ENCODE measurements at regions not wholly inside any gene's neighbourhood (a gene's known extent, or its start where the extent isn't known, plus 50 kb on each side); places are given as distances from the start of the nearest gene placed in this dataset.

DNA sequence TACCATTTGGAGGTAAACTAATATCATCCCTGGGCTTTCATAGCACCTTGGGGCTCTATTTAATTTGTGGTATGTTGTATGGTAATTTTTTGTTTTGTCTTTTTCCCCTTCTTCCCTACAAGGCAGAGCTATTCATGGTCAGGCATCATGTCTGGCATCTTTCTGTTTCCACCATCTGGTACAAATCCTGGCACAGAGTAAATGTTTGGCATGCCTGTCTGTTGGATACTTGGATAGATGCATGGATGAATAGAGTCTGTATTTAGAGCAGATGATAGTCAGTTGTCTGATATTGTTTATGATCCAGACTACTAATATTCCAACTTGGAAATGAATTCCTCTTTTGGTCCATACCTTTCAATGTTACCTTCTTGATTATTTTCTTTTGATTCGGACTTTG lies 139.8 kb downstream of the NEDD1 start:
- TF ChIP-seq, protein P1, sequence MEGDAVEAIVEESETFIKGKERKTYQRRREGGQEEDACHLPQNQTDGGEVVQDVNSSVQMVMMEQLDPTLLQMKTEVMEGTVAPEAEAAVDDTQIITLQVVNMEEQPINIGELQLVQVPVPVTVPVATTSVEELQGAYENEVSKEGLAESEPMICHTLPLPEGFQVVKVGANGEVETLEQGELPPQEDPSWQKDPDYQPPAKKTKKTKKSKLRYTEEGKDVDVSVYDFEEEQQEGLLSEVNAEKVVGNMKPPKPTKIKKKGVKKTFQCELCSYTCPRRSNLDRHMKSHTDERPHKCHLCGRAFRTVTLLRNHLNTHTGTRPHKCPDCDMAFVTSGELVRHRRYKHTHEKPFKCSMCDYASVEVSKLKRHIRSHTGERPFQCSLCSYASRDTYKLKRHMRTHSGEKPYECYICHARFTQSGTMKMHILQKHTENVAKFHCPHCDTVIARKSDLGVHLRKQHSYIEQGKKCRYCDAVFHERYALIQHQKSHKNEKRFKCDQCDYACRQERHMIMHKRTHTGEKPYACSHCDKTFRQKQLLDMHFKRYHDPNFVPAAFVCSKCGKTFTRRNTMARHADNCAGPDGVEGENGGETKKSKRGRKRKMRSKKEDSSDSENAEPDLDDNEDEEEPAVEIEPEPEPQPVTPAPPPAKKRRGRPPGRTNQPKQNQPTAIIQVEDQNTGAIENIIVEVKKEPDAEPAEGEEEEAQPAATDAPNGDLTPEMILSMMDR (conservative IDR thresholded peaks at IDR 0.05 in 1 of 2, IDR thresholded peaks at IDR 0.05 in 1 of 2; ENCODE audit: extremely low read depth in 1 of 2, insufficient read depth in 1 of 2, low read depth in 1 of 2, low read length in 2 of 2): no peak
- no peak for TF ChIP-seq EZH2 (IDR thresholded peaks at IDR 0.05; ENCODE audit: borderline replicate concordance, low read length)
